Stomach (tissue), 4 donors: ENCODE measurements at regions not wholly inside any gene's neighbourhood (a gene's known extent, or its start where the extent isn't known, plus 50 kb on each side); places are given as distances from the start of the nearest gene placed in this dataset.

Experiments
- POLR2AphosphoS5 ChIP-seq, 3 donors: sonication (generic); formaldehyde crosslinking; IDR thresholded peaks; one replicate each; pipeline ENCODE4 v1.6.1; 2016; ENCODE audit warnings: antibody characterized with exemption in 3 of 3
- TF ChIP-seq, protein P1 (sequence below), 7 experiments: fragments of 450-650 bp in 4 of 7; fragments of 200-600 bp in 3 of 7; sonication (generic) in 3 of 7; IDR thresholded peaks; one replicate each; pipeline ENCODE4 v1.5.1; 2016 to 2019; ENCODE audit warnings: antibody characterized with exemption in 7 of 7, control low read depth in 2 of 7, mild to moderate bottlenecking in 1 of 7

DNA sequence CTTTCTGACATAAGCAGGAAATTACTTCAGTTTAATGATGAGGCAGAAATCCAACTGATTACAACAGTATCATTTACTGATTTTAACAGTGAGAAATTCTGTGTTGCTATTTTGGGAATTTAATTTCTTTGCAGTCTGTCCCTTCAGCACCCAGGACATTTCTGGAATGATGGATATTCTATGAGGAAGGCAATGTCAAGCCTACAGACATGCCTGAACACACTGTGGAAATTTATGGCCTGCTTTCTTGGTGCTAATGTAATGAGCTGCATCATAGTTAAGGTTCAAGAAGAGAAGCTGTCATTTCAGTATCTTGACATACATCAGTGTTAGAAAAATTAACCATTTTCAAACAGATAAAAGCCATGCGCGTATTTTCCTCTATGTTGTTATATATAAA lies 87.7 kb downstream of the SLITRK1 start:
- no peak for TF ChIP-seq POLR2AphosphoS5 (IDR thresholded peaks at IDR 0.05)
- TF ChIP-seq, protein P1, sequence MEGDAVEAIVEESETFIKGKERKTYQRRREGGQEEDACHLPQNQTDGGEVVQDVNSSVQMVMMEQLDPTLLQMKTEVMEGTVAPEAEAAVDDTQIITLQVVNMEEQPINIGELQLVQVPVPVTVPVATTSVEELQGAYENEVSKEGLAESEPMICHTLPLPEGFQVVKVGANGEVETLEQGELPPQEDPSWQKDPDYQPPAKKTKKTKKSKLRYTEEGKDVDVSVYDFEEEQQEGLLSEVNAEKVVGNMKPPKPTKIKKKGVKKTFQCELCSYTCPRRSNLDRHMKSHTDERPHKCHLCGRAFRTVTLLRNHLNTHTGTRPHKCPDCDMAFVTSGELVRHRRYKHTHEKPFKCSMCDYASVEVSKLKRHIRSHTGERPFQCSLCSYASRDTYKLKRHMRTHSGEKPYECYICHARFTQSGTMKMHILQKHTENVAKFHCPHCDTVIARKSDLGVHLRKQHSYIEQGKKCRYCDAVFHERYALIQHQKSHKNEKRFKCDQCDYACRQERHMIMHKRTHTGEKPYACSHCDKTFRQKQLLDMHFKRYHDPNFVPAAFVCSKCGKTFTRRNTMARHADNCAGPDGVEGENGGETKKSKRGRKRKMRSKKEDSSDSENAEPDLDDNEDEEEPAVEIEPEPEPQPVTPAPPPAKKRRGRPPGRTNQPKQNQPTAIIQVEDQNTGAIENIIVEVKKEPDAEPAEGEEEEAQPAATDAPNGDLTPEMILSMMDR (IDR thresholded peaks at IDR 0.05): no peak
